Body of pancreas (tissue), 4 donors: ENCODE measurements at regions not wholly inside any gene's neighbourhood (a gene's known extent, or its start where the extent isn't known, plus 50 kb on each side); places are given as distances from the start of the nearest gene placed in this dataset.

Experiments used
- POLR2A ChIP-seq, 3 donors: fragments of 450-650 bp; IDR thresholded peaks; one replicate each; pipeline ENCODE4 v1.6.1; 2016; ENCODE audit warnings: antibody characterized with exemption in 3 of 3, mild to moderate bottlenecking in 2 of 3
- TF ChIP-seq, protein P1 (sequence below), 7 experiments: fragments of 450-650 bp in 4 of 7; fragments of 200-600 bp in 3 of 7; sonication (generic) in 3 of 7; IDR thresholded peaks; one replicate each; pipeline ENCODE4 v1.5.1; 2016 to 2019; ENCODE audit warnings: antibody characterized with exemption in 7 of 7

DNA sequence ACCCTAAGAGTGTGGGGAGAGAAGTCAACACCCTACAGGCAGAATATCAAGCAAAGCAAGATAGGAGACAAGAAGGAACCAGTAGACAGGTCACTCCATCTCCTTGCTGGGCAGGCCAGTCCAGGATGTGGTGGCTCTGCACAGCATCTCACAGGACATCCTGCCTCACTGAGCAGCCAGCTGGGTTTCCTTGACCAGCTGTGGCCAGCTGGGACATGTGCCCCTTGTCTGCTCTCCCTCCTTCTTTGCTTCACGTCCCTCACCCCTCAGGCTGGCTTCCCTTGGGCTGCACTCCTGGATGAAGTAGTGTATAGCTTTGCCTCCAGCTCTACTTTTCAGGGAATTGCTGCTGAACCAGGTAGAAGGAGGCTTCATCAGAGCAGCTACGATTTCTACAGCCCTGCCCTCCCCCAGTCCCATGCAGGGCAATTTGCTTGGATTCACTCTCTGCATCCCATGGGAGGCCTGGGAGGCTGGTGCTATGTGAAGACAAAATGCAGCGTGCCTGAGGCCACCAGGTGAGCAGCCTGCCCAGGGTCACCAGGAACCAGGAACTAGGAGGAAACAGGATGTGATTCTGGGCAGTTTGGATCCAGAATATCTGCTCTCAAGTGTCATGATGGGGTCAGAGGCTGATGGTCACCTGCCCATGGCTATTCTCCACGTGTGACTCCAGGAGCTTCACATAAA, 110.0 kb upstream of the PMEPA1 start:
- TF ChIP-seq, protein P1, sequence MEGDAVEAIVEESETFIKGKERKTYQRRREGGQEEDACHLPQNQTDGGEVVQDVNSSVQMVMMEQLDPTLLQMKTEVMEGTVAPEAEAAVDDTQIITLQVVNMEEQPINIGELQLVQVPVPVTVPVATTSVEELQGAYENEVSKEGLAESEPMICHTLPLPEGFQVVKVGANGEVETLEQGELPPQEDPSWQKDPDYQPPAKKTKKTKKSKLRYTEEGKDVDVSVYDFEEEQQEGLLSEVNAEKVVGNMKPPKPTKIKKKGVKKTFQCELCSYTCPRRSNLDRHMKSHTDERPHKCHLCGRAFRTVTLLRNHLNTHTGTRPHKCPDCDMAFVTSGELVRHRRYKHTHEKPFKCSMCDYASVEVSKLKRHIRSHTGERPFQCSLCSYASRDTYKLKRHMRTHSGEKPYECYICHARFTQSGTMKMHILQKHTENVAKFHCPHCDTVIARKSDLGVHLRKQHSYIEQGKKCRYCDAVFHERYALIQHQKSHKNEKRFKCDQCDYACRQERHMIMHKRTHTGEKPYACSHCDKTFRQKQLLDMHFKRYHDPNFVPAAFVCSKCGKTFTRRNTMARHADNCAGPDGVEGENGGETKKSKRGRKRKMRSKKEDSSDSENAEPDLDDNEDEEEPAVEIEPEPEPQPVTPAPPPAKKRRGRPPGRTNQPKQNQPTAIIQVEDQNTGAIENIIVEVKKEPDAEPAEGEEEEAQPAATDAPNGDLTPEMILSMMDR (IDR thresholded peaks at IDR 0.05), result no peak
- no peak for TF ChIP-seq POLR2A (IDR thresholded peaks at IDR 0.05)
